ENCODE measurements at regions not wholly inside any gene's neighbourhood (a gene's known extent, or its start where the extent isn't known, plus 50 kb on each side); places are given as distances from the start of the nearest gene placed in this dataset.

GRCh38 chr1:56194701-56195300 is 384.6 kb downstream of the PLPP3 start:
- Histone ChIP-seq H2AK5ac (ENCODE audit: low read length, severe bottlenecking) (no peak overlapping the region), H3K14ac (ENCODE audit: low read length in 2 of 2) (no peak overlapping the region), H3K79me1 (replicated peaks; ENCODE audit: low read length, poor library complexity, severe bottlenecking) (no peaks in the 10 kb centered on the region), H2BK120ac (ENCODE audit: low read depth, low read length) (no peak overlapping the region), H3K27me3 (ENCODE audit: control insufficient read depth in 1 of 2, insufficient read depth in 1 of 2, low read length in 2 of 2) (peaks cover 0 to 4% of the 10 kb centered on the region in 2 experiments), H2BK12ac (ENCODE audit: low read length in 2 of 2) (no peak overlapping the region), H3K4me3 (ENCODE audit: insufficient read depth in 1 of 2, low read depth in 1 of 2, low read length in 2 of 2) (no peak overlapping the region), H3K9ac (ENCODE audit: low read length) (peak overlapping the region; percentile 76), H3K27ac (ENCODE audit: low read length, poor library complexity, severe bottlenecking) (no peak overlapping the region), H3K4ac (ENCODE audit: low read depth in 1 of 2, low read length in 2 of 2) (no peak overlapping the region), H3K9me3 (ENCODE audit: control insufficient read depth, low read length) (no peaks in the 10 kb centered on the region), H3K23ac (ENCODE audit: low read length in 2 of 2) (no peak overlapping the region), H3K18ac (ENCODE audit: low read depth in 1 of 2, low read length in 2 of 2) (no peak overlapping the region), H2AFZ (ENCODE audit: low read depth, low read length) (no peak overlapping the region), H4K91ac (ENCODE audit: low read length) (no peak overlapping the region), H2BK5ac (ENCODE audit: low read depth, low read length, poor library complexity, severe bottlenecking) (no peak overlapping the region), H2BK15ac (ENCODE audit: low read depth, poor library complexity, severe bottlenecking) (no peak overlapping the region), H3K36me3 (ENCODE audit: control insufficient read depth in 1 of 2, insufficient read depth in 2 of 2, low read depth in 1 of 2, low read length in 2 of 2) (no peaks in the 10 kb centered on the region), H4K8ac (ENCODE audit: low read length) (no peak overlapping the region), H3K4me1 (ENCODE audit: control insufficient read depth, insufficient read depth, low read depth, low read length) (no peaks in the 10 kb centered on the region), H3K4me2 (ENCODE audit: low read length, poor library complexity, severe bottlenecking) (no peak overlapping the region)
- 100% methylated on average over 1 of the region's 1 CpG for WGBS
- DNase-seq: peak; percentile 42

- Histone ChIP-seq H3K23ac (ENCODE audit: low read length in 2 of 2) (no peak overlapping the region), H3K4ac (ENCODE audit: low read depth in 1 of 2, low read length in 2 of 2) (no peak overlapping the region), H3K79me1 (replicated peaks; ENCODE audit: low read length, poor library complexity, severe bottlenecking) (no peaks in the 10 kb centered on the region), H3K27me3 (ENCODE audit: control insufficient read depth in 1 of 2, insufficient read depth in 1 of 2, low read length in 2 of 2) (peaks cover 0 to 4% of the 10 kb centered on the region in 2 experiments), H3K4me3 (ENCODE audit: insufficient read depth in 1 of 2, low read depth in 1 of 2, low read length in 2 of 2) (no peak overlapping the region), H3K18ac (ENCODE audit: low read depth in 1 of 2, low read length in 2 of 2) (no peak overlapping the region), H4K91ac (ENCODE audit: low read length) (no peak overlapping the region), H3K14ac (ENCODE audit: low read length in 2 of 2) (no peak overlapping the region), H2BK120ac (ENCODE audit: low read depth, low read length) (no peak overlapping the region), H3K9me3 (ENCODE audit: control insufficient read depth, low read length) (no peaks in the 10 kb centered on the region), H3K9ac (ENCODE audit: low read length) (peak overlapping the region; percentile 76), H3K36me3 (ENCODE audit: control insufficient read depth in 1 of 2, insufficient read depth in 2 of 2, low read depth in 1 of 2, low read length in 2 of 2) (no peaks in the 10 kb centered on the region), H2BK15ac (ENCODE audit: low read depth, poor library complexity, severe bottlenecking) (no peak overlapping the region), H3K4me1 (ENCODE audit: control insufficient read depth, insufficient read depth, low read depth, low read length) (no peaks in the 10 kb centered on the region), H2BK5ac (ENCODE audit: low read depth, low read length, poor library complexity, severe bottlenecking) (no peak overlapping the region), H3K4me2 (ENCODE audit: low read length, poor library complexity, severe bottlenecking) (no peak overlapping the region), H2AFZ (ENCODE audit: low read depth, low read length) (no peak overlapping the region), H3K27ac (ENCODE audit: low read length, poor library complexity, severe bottlenecking) (no peak overlapping the region), H2AK5ac (ENCODE audit: low read length, severe bottlenecking) (no peak overlapping the region), H2BK12ac (ENCODE audit: low read length in 2 of 2) (no peak overlapping the region), H4K8ac (ENCODE audit: low read length) (no peak overlapping the region)
- WGBS: 70% methylated on average over 1 of the region's 1 CpG
- no peak for DNase-seq
Observed at GRCh38 chr1:56193656-56194055, 385.7 kb downstream of the PLPP3 start.

GRCh38 chr1:56191369-56191768 is 388.0 kb downstream of the PLPP3 start:
- H3K27ac ChIP-seq (ENCODE audit: low read length, poor library complexity, severe bottlenecking): no peak overlapping the region
- no peaks in the 10 kb centered on the region for H3K4me1 ChIP-seq (ENCODE audit: control insufficient read depth, insufficient read depth, low read depth, low read length)
- no peaks in the 10 kb centered on the region for H3K79me1 ChIP-seq (replicated peaks; ENCODE audit: low read length, poor library complexity, severe bottlenecking)
- no peak for DNase-seq
- WGBS: 96% methylated on average over 4 of the region's 4 CpGs
- no peak overlapping the region for H2BK5ac ChIP-seq (ENCODE audit: low read depth, low read length, poor library complexity, severe bottlenecking)
- no peaks in the 10 kb centered on the region for H3K36me3 ChIP-seq (ENCODE audit: control insufficient read depth in 1 of 2, insufficient read depth in 2 of 2, low read depth in 1 of 2, low read length in 2 of 2)
- H3K27me3 ChIP-seq (ENCODE audit: control insufficient read depth in 1 of 2, insufficient read depth in 1 of 2, low read length in 2 of 2): peaks cover 0 to 4% of the 10 kb centered on the region in 2 experiments
- no peak overlapping the region for H3K4ac ChIP-seq (ENCODE audit: low read depth in 1 of 2, low read length in 2 of 2)
- H4K91ac ChIP-seq (ENCODE audit: low read length): no peak overlapping the region
- H2AFZ ChIP-seq (ENCODE audit: low read depth, low read length): no peak overlapping the region
- H3K9me3 ChIP-seq (ENCODE audit: control insufficient read depth, low read length): no peaks in the 10 kb centered on the region
- H2BK12ac ChIP-seq (ENCODE audit: low read length in 2 of 2): no peak overlapping the region
- no peak overlapping the region for H3K4me2 ChIP-seq (ENCODE audit: low read length, poor library complexity, severe bottlenecking)
- H3K18ac ChIP-seq (ENCODE audit: low read depth in 1 of 2, low read length in 2 of 2): no peak overlapping the region
- no peak overlapping the region for H3K23ac ChIP-seq (ENCODE audit: low read length in 2 of 2)
- H3K14ac ChIP-seq (ENCODE audit: low read length in 2 of 2): no peak overlapping the region
- H2AK5ac ChIP-seq (ENCODE audit: low read length, severe bottlenecking): no peak overlapping the region
- no peak overlapping the region for H2BK120ac ChIP-seq (ENCODE audit: low read depth, low read length)
- no peak overlapping the region for H2BK15ac ChIP-seq (ENCODE audit: low read depth, poor library complexity, severe bottlenecking)
- H4K8ac ChIP-seq (ENCODE audit: low read length): no peak overlapping the region
- peak overlapping the region; percentile 83 for H3K9ac ChIP-seq (ENCODE audit: low read length)
- no peak overlapping the region for H3K4me3 ChIP-seq (ENCODE audit: insufficient read depth in 1 of 2, low read depth in 1 of 2, low read length in 2 of 2)

- H3K4me3 ChIP-seq (ENCODE audit: insufficient read depth in 1 of 2, low read depth in 1 of 2, low read length in 2 of 2): no peak overlapping the region
- peaks cover 0 to 4% of the 10 kb centered on the region in 2 experiments for H3K27me3 ChIP-seq (ENCODE audit: control insufficient read depth in 1 of 2, insufficient read depth in 1 of 2, low read length in 2 of 2)
Observed at GRCh38 chr1:56190806-56191365, 388.5 kb downstream of the PLPP3 start.

More at GRCh38 chr1:56190806-56191365, 388.5 kb downstream of the PLPP3 start:
- Histone ChIP-seq H2BK12ac (ENCODE audit: low read length in 2 of 2) (no peak overlapping the region), H4K8ac (ENCODE audit: low read length) (no peak overlapping the region), H2BK120ac (ENCODE audit: low read depth, low read length) (no peak overlapping the region), H3K36me3 (ENCODE audit: control insufficient read depth in 1 of 2, insufficient read depth in 2 of 2, low read depth in 1 of 2, low read length in 2 of 2) (no peaks in the 10 kb centered on the region), H2BK5ac (ENCODE audit: low read depth, low read length, poor library complexity, severe bottlenecking) (no peak overlapping the region), H2AK5ac (ENCODE audit: low read length, severe bottlenecking) (no peak overlapping the region), H3K79me1 (replicated peaks; ENCODE audit: low read length, poor library complexity, severe bottlenecking) (no peaks in the 10 kb centered on the region), H2BK15ac (ENCODE audit: low read depth, poor library complexity, severe bottlenecking) (no peak overlapping the region), H3K27ac (ENCODE audit: low read length, poor library complexity, severe bottlenecking) (no peak overlapping the region), H3K23ac (ENCODE audit: low read length in 2 of 2) (no peak overlapping the region), H2AFZ (ENCODE audit: low read depth, low read length) (no peak overlapping the region), H4K91ac (ENCODE audit: low read length) (no peak overlapping the region), H3K14ac (ENCODE audit: low read length in 2 of 2) (no peak overlapping the region), H3K4me2 (ENCODE audit: low read length, poor library complexity, severe bottlenecking) (no peak overlapping the region), H3K18ac (ENCODE audit: low read depth in 1 of 2, low read length in 2 of 2) (no peak overlapping the region), H3K4ac (ENCODE audit: low read depth in 1 of 2, low read length in 2 of 2) (no peak overlapping the region), H3K9me3 (ENCODE audit: control insufficient read depth, low read length) (no peaks in the 10 kb centered on the region), H3K9ac (ENCODE audit: low read length) (peak overlapping the region; percentile 83), H3K4me1 (ENCODE audit: control insufficient read depth, insufficient read depth, low read depth, low read length) (no peaks in the 10 kb centered on the region)
- DNase-seq: peak; percentile 23
- 95% methylated on average over 7 of the region's 7 CpGs for WGBS
